Karpas-422 (cell line): ENCODE measurements at regions not wholly inside any gene's neighbourhood (a gene's known extent, or its start where the extent isn't known, plus 50 kb on each side); places are given as distances from the start of the nearest gene placed in this dataset.
"Not testable (repeated sequence)": the region's sequence is repeated elsewhere in the genome, so short reads cannot be mapped to it uniquely, and the experiment has no call there.

Source experiments
- DNase-seq: peaks from one replicate; pipeline ENCODE4 v3.0.0-alpha.2; 2015
- H2AFZ ChIP-seq: fragments of 200-600 bp; sonication (generic); 2 replicates; pipeline ENCODE4 v1.6.1; 2014; ENCODE audit warnings: antibody characterized with exemption, low read length, mixed read lengths
- H3K27ac ChIP-seq: fragments of 200-600 bp; sonication (generic); 2 replicates; pipeline ENCODE4 v1.5.1; 2014; ENCODE audit warnings: mild to moderate bottlenecking, low read length, moderate library complexity
- H3K27me3 ChIP-seq: fragments of 200-600 bp; sonication (generic); 2 replicates; pipeline ENCODE4 v1.6.1; 2014; ENCODE audit warnings: low read length, mixed read lengths
- H3K36me3 ChIP-seq: fragments of 200-600 bp; sonication (generic); 2 replicates; pipeline ENCODE4 v1.6.1; 2014; ENCODE audit warnings: low read length, mixed read lengths; ENCODE audit not compliant: insufficient read depth
- H3K4me1 ChIP-seq: fragments of 200-600 bp; sonication (generic); 2 replicates; pipeline ENCODE4 v1.6.1; 2014; ENCODE audit warnings: mild to moderate bottlenecking, low read length, mixed read lengths
- H3K4me2 ChIP-seq: fragments of 200-600 bp; sonication (generic); 2 replicates; pipeline ENCODE4 v1.6.1; 2014; ENCODE audit warnings: low read length, low read depth, mild to moderate bottlenecking; ENCODE audit not compliant: poor library complexity, severe bottlenecking
- H3K4me3 ChIP-seq: fragments of 200-600 bp; sonication (generic); 2 replicates; pipeline ENCODE4 v1.5.1; 2014; ENCODE audit warnings: mild to moderate bottlenecking, antibody characterized with exemption, low read length, mixed read lengths
- H3K79me2 ChIP-seq: fragments of 200-600 bp; sonication (generic); 2 replicates; pipeline ENCODE4 v1.6.1; 2014; ENCODE audit warnings: mild to moderate bottlenecking, low read length, mixed read lengths
- H3K9ac ChIP-seq: fragments of 200-600 bp; sonication (generic); 2 replicates; pipeline ENCODE4 v1.6.0; 2014; ENCODE audit warnings: low read length
- H3K9me2 ChIP-seq: fragments of 200-600 bp; sonication (generic), shearing (Covaris generic); replicated peaks from 2 replicates; pipeline ENCODE4 v1.6.0; 2014; ENCODE audit warnings: mild to moderate bottlenecking, low read length, moderate library complexity; ENCODE audit not compliant: insufficient read depth
- H3K9me3 ChIP-seq: fragments of 300-700, 200-600 bp; sonication (generic); 2 replicates; pipeline ENCODE4 v1.6.1; 2014; ENCODE audit warnings: low read length, mixed read lengths
- H4K20me1 ChIP-seq: fragments of 200-600 bp; sonication (generic); 2 replicates; pipeline ENCODE4 v1.6.1; 2014; ENCODE audit warnings: mild to moderate bottlenecking, antibody characterized with exemption, low read length, low read depth; ENCODE audit not compliant: insufficient read depth

- H3K79me2 ChIP-seq = no peaks in the 10 kb centered on the region
- H3K9me3 ChIP-seq = no peaks in the 10 kb centered on the region
- H3K4me3 ChIP-seq = peak overlapping the region; percentile 79
- H3K4me1 ChIP-seq = peaks cover 5% of the 10 kb centered on the region
- no peaks in the 10 kb centered on the region for H3K27me3 ChIP-seq
- no peaks in the 10 kb centered on the region for H4K20me1 ChIP-seq
- peak overlapping the region; percentile 79 for H3K9ac ChIP-seq
- H3K36me3 ChIP-seq = no peaks in the 10 kb centered on the region
- DNase-seq = peak; percentile 88
- H3K27ac ChIP-seq = no peak overlapping the region
- H2AFZ ChIP-seq = peak overlapping the region; percentile 86
- H3K4me2 ChIP-seq = peak overlapping the region; percentile 80
- no peaks in the 10 kb centered on the region for H3K9me2 ChIP-seq
These were observed 64.9 kb upstream of the FCGR2A start for GRCh38 chr1:161440312-161440894.

GRCh38 chr1:161439280-161440232, 65.7 kb upstream of the FCGR2A start:
- Histone ChIP-seq H3K36me3 (no peaks in the 10 kb centered on the region), H3K79me2 (no peaks in the 10 kb centered on the region), H3K9me3 (no peaks in the 10 kb centered on the region), H3K27ac (no peak overlapping the region), H3K4me3 (peak overlapping the region; percentile 51; the same call in 1 of the 2 replicates), H3K27me3 (no peaks in the 10 kb centered on the region), H3K4me1 (peaks cover 5% of the 10 kb centered on the region), H3K4me2 (peak overlapping the region; percentile 59), H3K9me2 (no peaks in the 10 kb centered on the region), H2AFZ (no peak overlapping the region), H4K20me1 (no peaks in the 10 kb centered on the region), H3K9ac (peak overlapping the region; percentile 79; the same call in 1 of the 2 replicates)
- peak; percentile 44 for DNase-seq

- H3K36me3 ChIP-seq, H2AFZ ChIP-seq, H3K27ac ChIP-seq: not testable (repeated sequence)
These were observed 65.5 kb upstream of the CFAP126 start for GRCh38 chr1:161433191-161433590.

GRCh38 chr1:161432091-161432490, 64.4 kb upstream of the CFAP126 start:
- Histone ChIP-seq H3K4me1 (peaks cover 4% of the 10 kb centered on the region), H3K27ac (no peak overlapping the region), H3K4me3 (no peak overlapping the region), H4K20me1 (no peaks in the 10 kb centered on the region), H3K36me3 (no peaks in the 10 kb centered on the region), H3K9ac (no peak overlapping the region), H3K9me3 (no peaks in the 10 kb centered on the region), H2AFZ (no peak overlapping the region), H3K4me2 (no peak overlapping the region), H3K9me2 (no peaks in the 10 kb centered on the region), H3K27me3 (no peaks in the 10 kb centered on the region), H3K79me2 (no peaks in the 10 kb centered on the region)
- DNase-seq = no peak

More at GRCh38 chr1:161433191-161433590, 65.5 kb upstream of the CFAP126 start:
- H3K27me3 ChIP-seq, H4K20me1 ChIP-seq, H3K9me3 ChIP-seq, H3K4me3 ChIP-seq, H3K4me1 ChIP-seq, DNase-seq, H3K4me2 ChIP-seq, H3K9ac ChIP-seq, H3K79me2 ChIP-seq, H3K9me2 ChIP-seq: not testable (repeated sequence)

GRCh38 chr1:161427733-161428516, 60.2 kb upstream of the CFAP126 start:
- Histone ChIP-seq H3K79me2 (no peaks in the 10 kb centered on the region), H2AFZ (no peak overlapping the region), H3K9me3 (no peaks in the 10 kb centered on the region), H3K27me3 (no peaks in the 10 kb centered on the region), H3K36me3 (no peaks in the 10 kb centered on the region), H4K20me1 (no peaks in the 10 kb centered on the region), H3K9me2 (no peaks in the 10 kb centered on the region), H3K9ac (no peak overlapping the region), H3K27ac (no peak overlapping the region), H3K4me1 (peaks cover 4% of the 10 kb centered on the region), H3K4me2 (peak overlapping the region; percentile 59), H3K4me3 (no peak overlapping the region)
- peak; percentile 38 for DNase-seq

- H3K79me2 ChIP-seq, H2AFZ ChIP-seq, DNase-seq, H3K9me2 ChIP-seq, H3K4me2 ChIP-seq, H3K27ac ChIP-seq, H3K4me3 ChIP-seq, H4K20me1 ChIP-seq, H3K36me3 ChIP-seq, H3K27me3 ChIP-seq, H3K9me3 ChIP-seq, H3K9ac ChIP-seq: not testable (repeated sequence)
- peaks cover 11% of the 10 kb centered on the region for H3K4me1 ChIP-seq
These were observed 55.2 kb upstream of the CFAP126 start for GRCh38 chr1:161422914-161423313.

GRCh38 chr1:161421456-161421855, 53.8 kb upstream of the CFAP126 start:
- no peaks in the 10 kb centered on the region for H3K27me3 ChIP-seq
- H3K9ac ChIP-seq = no peak overlapping the region
- H4K20me1 ChIP-seq = no peaks in the 10 kb centered on the region
- H3K27ac ChIP-seq = no peak overlapping the region
- H3K36me3 ChIP-seq = no peaks in the 10 kb centered on the region
- no peaks in the 10 kb centered on the region for H3K9me3 ChIP-seq
- H3K4me1 ChIP-seq = peaks cover 7% of the 10 kb centered on the region
- no peaks in the 10 kb centered on the region for H3K79me2 ChIP-seq
- H3K4me2 ChIP-seq = peak overlapping the region; percentile 55
- no peaks in the 10 kb centered on the region for H3K9me2 ChIP-seq
- peak; percentile 43 for DNase-seq
- H2AFZ ChIP-seq = no peak overlapping the region
- H3K4me3 ChIP-seq = peak overlapping the region; percentile 33
